Keratinocyte (primary cell): ENCODE measurements at regions not wholly inside any gene's neighbourhood (a gene's known extent, or its start where the extent isn't known, plus 50 kb on each side); places are given as distances from the start of the nearest gene placed in this dataset.

Experiments
- DNase-seq: peaks from one replicate; pipeline ENCODE4 v3.0.0-alpha.2; 2011; ENCODE audit warnings: low read depth, missing footprints, low spot score
- FAIRE-seq: peaks from 2 replicates; lab custom pipeline; 2011; peaks lifted over from hg19 to GRCh38; lab: Jason Lieb, UNC
- H2AFZ ChIP-seq: 2 replicates; pipeline ENCODE4 v1.6.0; 2012; ENCODE audit warnings: low read length, control low read depth, inconsistent platforms; ENCODE audit not compliant: control insufficient read depth
- H3K27ac ChIP-seq: 2 replicates; pipeline ENCODE4 v1.5.1; 2011; ENCODE audit warnings: low read length; ENCODE audit not compliant: control insufficient read depth, insufficient read depth
- H3K27me3 ChIP-seq: 3 replicates; pipeline ENCODE4 v1.6.0; 2011; ENCODE audit warnings: low read length; ENCODE audit not compliant: control insufficient read depth, insufficient read depth; ENCODE audit errors: extremely low read depth
- H3K36me3 ChIP-seq, 2 experiments: 2 replicates in 1 of 2; 3 replicates in 1 of 2; pipeline ENCODE4 v1.5.1; 2011; ENCODE audit warnings: low read length in 2 of 2, mild to moderate bottlenecking in 1 of 2; ENCODE audit not compliant: control insufficient read depth in 2 of 2, insufficient read depth in 2 of 2; ENCODE audit errors: extremely low read depth in 1 of 2
- H3K4me1 ChIP-seq: 3 replicates; pipeline ENCODE4 v1.5.1; 2011; ENCODE audit warnings: low read length; ENCODE audit not compliant: control insufficient read depth, insufficient read depth; ENCODE audit errors: extremely low read depth
- H3K4me2 ChIP-seq: 3 replicates; pipeline ENCODE4 v1.6.0; 2011; ENCODE audit warnings: low read depth, low read length; ENCODE audit not compliant: control insufficient read depth, insufficient read depth; ENCODE audit errors: extremely low read depth
- H3K4me3 ChIP-seq, 3 experiments: fragments of 200-600 bp in 1 of 3; sonication (generic) in 1 of 3; 2 replicates in 2 of 3; 3 replicates in 1 of 3; pipeline ENCODE4 v1.5.1; 2011 to 2016; ENCODE audit warnings: low read length in 3 of 3, mild to moderate bottlenecking in 3 of 3, control low read depth in 2 of 3, inconsistent platforms in 1 of 3, low read depth in 1 of 3, mixed read lengths in 1 of 3, mixed run types in 1 of 3, moderate library complexity in 1 of 3; ENCODE audit not compliant: control insufficient read depth in 2 of 3, insufficient read depth in 2 of 3; ENCODE audit errors: extremely low read depth in 1 of 3
- H3K79me2 ChIP-seq: 2 replicates; pipeline ENCODE4 v1.6.0; 2012; ENCODE audit warnings: low read length; ENCODE audit not compliant: control insufficient read depth, insufficient read depth
- H3K9ac ChIP-seq: 3 replicates; pipeline ENCODE4 v1.6.0; 2011; ENCODE audit warnings: low read length; ENCODE audit not compliant: control insufficient read depth, insufficient read depth; ENCODE audit errors: extremely low read depth
- H3K9me1 ChIP-seq: 3 replicates; pipeline ENCODE4 v1.6.0; 2011; ENCODE audit warnings: low read length; ENCODE audit not compliant: control insufficient read depth, insufficient read depth; ENCODE audit errors: extremely low read depth
- H3K9me3 ChIP-seq: 2 replicates; pipeline ENCODE4 v1.5.1; 2012; ENCODE audit warnings: low read depth, low read length; ENCODE audit not compliant: control insufficient read depth
- H4K20me1 ChIP-seq: 3 replicates; pipeline ENCODE4 v1.6.0; 2011; ENCODE audit warnings: low read length; ENCODE audit not compliant: control insufficient read depth, insufficient read depth; ENCODE audit errors: extremely low read depth
- CTCF ChIP-seq, 3 experiments: IDR thresholded peaks in 1 of 3; conservative IDR thresholded peaks in 1 of 3; optimal IDR thresholded peaks in 1 of 3; 2 replicates in 2 of 3; 3 replicates in 1 of 3; pipeline versions ENCODE3 to v1.5.1; 2011; ENCODE audit warnings: low read length in 3 of 3, mild to moderate bottlenecking in 3 of 3, moderate library complexity in 2 of 3, control low read depth in 1 of 3, inconsistent platforms in 1 of 3; ENCODE audit not compliant: insufficient read depth in 2 of 3; ENCODE audit errors: extremely low read depth in 1 of 3
- EZH2 ChIP-seq: IDR thresholded peaks from one replicate; pipeline ENCODE4 v1.6.1; 2012; ENCODE audit warnings: inconsistent platforms, mild to moderate bottlenecking, low read length, moderate library complexity
- dilution Hi-C: fragments of 300-500 bp; cut with MboI; formaldehyde crosslinking; loops from one replicate; pipeline ENCODE4 v1.7.0; 2020; ENCODE audit warnings: low sequenced_read_pairs; ENCODE audit not compliant: extremely low pct_ligation_motif_present

- H3K4me1 ChIP-seq, result no peaks in the 10 kb centered on the region
- no peaks in the 10 kb centered on the region for H3K9me1 ChIP-seq
- no peaks in the 10 kb centered on the region for H4K20me1 ChIP-seq
- H3K9ac ChIP-seq, result no peak overlapping the region
- DNase-seq (no peak), FAIRE-seq (no peak)
- H2AFZ ChIP-seq, result no peak overlapping the region
- no peak overlapping the region for H3K4me2 ChIP-seq
- TF ChIP-seq EZH2 (no peak), CTCF (optimal IDR thresholded peaks at IDR 0.05 in 1 of 3, IDR thresholded peaks at IDR 0.05 in 1 of 3, conservative IDR thresholded peaks at IDR 0.05 in 1 of 3; ENCODE audit: extremely low read depth in 1 of 3, insufficient read depth in 2 of 3, low read length in 3 of 3) (no peak)
- dilution Hi-C loops, result no loop called here
- no peaks in the 10 kb centered on the region for H3K36me3 ChIP-seq
- H3K9me3 ChIP-seq, result no peaks in the 10 kb centered on the region
- H3K4me3 ChIP-seq, result no peak overlapping the region
- H3K27me3 ChIP-seq, result no peaks in the 10 kb centered on the region
- H3K27ac ChIP-seq, result no peak overlapping the region
- H3K79me2 ChIP-seq, result no peaks in the 10 kb centered on the region
Measured at GRCh38 chr13:103873725-103874124, 807.5 kb upstream of the SLC10A2 start.

DNA sequence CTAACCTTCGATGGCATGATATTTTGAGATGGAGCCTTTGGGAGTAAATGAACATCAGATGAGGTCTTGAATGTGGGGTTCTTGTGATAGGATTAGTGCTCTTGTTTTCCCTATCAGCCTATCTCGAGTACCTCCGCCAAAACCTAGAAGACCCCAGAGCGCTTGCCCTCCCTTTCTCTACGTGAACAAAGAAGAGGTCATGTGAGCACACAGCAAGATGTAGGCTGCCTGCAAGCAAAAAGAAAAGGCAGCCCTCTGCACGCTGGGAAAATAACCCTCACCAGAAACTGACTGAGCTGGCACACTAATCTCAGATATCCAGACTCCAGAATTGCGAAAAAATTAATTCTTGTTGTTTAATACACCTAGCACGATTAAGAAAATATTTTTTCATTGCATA lies 799.8 kb upstream of the SLC10A2 start:
- Histone ChIP-seq H3K9me3 (no peaks in the 10 kb centered on the region), H3K9ac (no peak overlapping the region), H3K9me1 (no peaks in the 10 kb centered on the region), H3K36me3 (no peaks in the 10 kb centered on the region), H3K4me3 (no peak overlapping the region), H2AFZ (no peak overlapping the region), H3K27ac (no peak overlapping the region), H3K4me1 (no peaks in the 10 kb centered on the region), H3K27me3 (no peaks in the 10 kb centered on the region), H4K20me1 (no peaks in the 10 kb centered on the region), H3K4me2 (no peak overlapping the region), H3K79me2 (no peaks in the 10 kb centered on the region)
- no peak for FAIRE-seq
- DNase-seq, result no peak
- dilution Hi-C loops, result no loop called here
- TF ChIP-seq EZH2, result no peak
- no peak for TF ChIP-seq CTCF (optimal IDR thresholded peaks at IDR 0.05 in 1 of 3, IDR thresholded peaks at IDR 0.05 in 1 of 3, conservative IDR thresholded peaks at IDR 0.05 in 1 of 3; ENCODE audit: extremely low read depth in 1 of 3, insufficient read depth in 2 of 3, low read length in 3 of 3)
